HG02623 (cell line): ENCODE measurements at regions not wholly inside any gene's neighbourhood (a gene's known extent, or its start where the extent isn't known, plus 50 kb on each side); places are given as distances from the start of the nearest gene placed in this dataset.
"Not testable (repeated sequence)": the region's sequence is repeated elsewhere in the genome, so short reads cannot be mapped to it uniquely, and the experiment has no call there.

Source experiments
- ATAC-seq: cut with Tn5 transposase; IDR thresholded peaks from one replicate; pipeline ENCODE4 v1.9.1; 2021; ENCODE audit warnings: moderate library complexity; ENCODE audit not compliant: unreplicated experiment

GRCh38 chr7:25694211-25694610, 457.8 kb upstream of the NFE2L3 start:
- no peak for ATAC-seq

- ATAC-seq, result no peak
Observed at GRCh38 chr7:25694699-25695098, 457.3 kb upstream of the NFE2L3 start.

GRCh38 chr7:25696571-25696970, 455.4 kb upstream of the NFE2L3 start:
- ATAC-seq, result no peak

GRCh38 chr7:25698451-25699113, 453.4 kb upstream of the NFE2L3 start:
- no peak for ATAC-seq

GRCh38 chr7:25700141-25700540, 451.9 kb upstream of the NFE2L3 start:
- not testable (repeated sequence) for ATAC-seq

- ATAC-seq, result no peak
Observed at GRCh38 chr7:25704413-25704812, 447.6 kb upstream of the NFE2L3 start.

GRCh38 chr7:25706764-25707163, 445.2 kb upstream of the NFE2L3 start:
- no peak for ATAC-seq

- no peak for ATAC-seq
Observed at GRCh38 chr7:25707768-25708620, 444.0 kb upstream of the NFE2L3 start.

GRCh38 chr7:25710959-25711358, 441.0 kb upstream of the NFE2L3 start:
- ATAC-seq, result no peak

GRCh38 chr7:25711940-25712339, 440.1 kb upstream of the NFE2L3 start:
- no peak for ATAC-seq

- ATAC-seq, result no peak
Observed at GRCh38 chr7:25712500-25712899, 439.5 kb upstream of the NFE2L3 start.

GRCh38 chr7:25714013-25714412, 438.0 kb upstream of the NFE2L3 start:
- no peak for ATAC-seq

GRCh38 chr7:25716421-25716820, 435.6 kb upstream of the NFE2L3 start:
- no peak for ATAC-seq

GRCh38 chr7:25718596-25718995, 433.4 kb upstream of the NFE2L3 start:
- ATAC-seq, result no peak

- no peak for ATAC-seq
Observed at GRCh38 chr7:25719190-25719896, 432.7 kb upstream of the NFE2L3 start.

GRCh38 chr7:25720427-25720826, 431.6 kb upstream of the NFE2L3 start:
- ATAC-seq, result no peak

- ATAC-seq, result no peak
Observed at GRCh38 chr7:25722856-25723255, 429.1 kb upstream of the NFE2L3 start.

GRCh38 chr7:25725451-25725850, 426.5 kb upstream of the NFE2L3 start:
- ATAC-seq, result no peak

- no peak for ATAC-seq
Observed at GRCh38 chr7:25726170-25726780, 425.7 kb upstream of the NFE2L3 start.

GRCh38 chr7:25726781-25727311, 425.2 kb upstream of the NFE2L3 start:
- no peak for ATAC-seq

- no peak for ATAC-seq
Observed at GRCh38 chr7:25727446-25727845, 424.6 kb upstream of the NFE2L3 start.
